Fibroblast of the aortic adventitia (primary cell): ENCODE measurements at regions not wholly inside any gene's neighbourhood (a gene's known extent, or its start where the extent isn't known, plus 50 kb on each side); places are given as distances from the start of the nearest gene placed in this dataset.
A peak's percentile ranks its signal among the peaks of the same experiment; 100 is the strongest.

Source experiments
- DNase-seq: peaks from one replicate; pipeline ENCODE4 v3.0.0-alpha.2; 2010; ENCODE audit warnings: low read depth
- H3K4me3 ChIP-seq: 2 replicates; pipeline ENCODE4 v1.5.1; 2011; ENCODE audit warnings: low read depth, mild to moderate bottlenecking, control low read depth, low read length, moderate library complexity
- TF ChIP-seq, protein P1 (sequence below): IDR thresholded peaks from 2 replicates; pipeline ENCODE4 v1.5.1; 2011; ENCODE audit warnings: mild to moderate bottlenecking, low read length, control low read depth, inconsistent platforms; ENCODE audit not compliant: insufficient read depth

DNA sequence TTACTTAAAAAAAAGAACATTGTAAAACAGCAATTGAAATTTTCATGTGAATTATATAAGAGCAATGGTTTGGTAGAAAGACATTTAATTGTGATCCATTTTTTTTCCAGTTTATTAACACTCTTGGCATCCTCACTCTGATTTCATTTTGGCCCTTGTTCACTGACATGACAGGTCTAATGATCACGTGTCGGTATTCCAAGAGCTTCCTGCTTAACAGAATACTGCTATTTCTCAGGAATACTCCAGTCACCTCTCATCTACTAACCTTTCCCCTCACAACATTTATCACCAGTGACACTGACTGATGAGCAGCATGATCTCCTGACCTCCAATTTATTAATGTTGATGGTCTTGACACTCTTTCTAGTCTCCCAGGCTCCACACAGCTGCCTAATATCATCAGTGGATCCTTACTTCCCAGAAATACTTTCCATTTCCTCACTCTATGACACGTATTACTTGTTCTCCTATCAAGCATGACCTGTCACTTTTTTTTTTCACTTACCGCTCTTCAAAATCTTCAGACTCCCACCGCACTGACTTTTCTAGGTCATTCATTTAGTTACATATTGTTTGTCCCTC lies 847.8 kb upstream of the SLIT2 start:
- TF ChIP-seq, protein P1, sequence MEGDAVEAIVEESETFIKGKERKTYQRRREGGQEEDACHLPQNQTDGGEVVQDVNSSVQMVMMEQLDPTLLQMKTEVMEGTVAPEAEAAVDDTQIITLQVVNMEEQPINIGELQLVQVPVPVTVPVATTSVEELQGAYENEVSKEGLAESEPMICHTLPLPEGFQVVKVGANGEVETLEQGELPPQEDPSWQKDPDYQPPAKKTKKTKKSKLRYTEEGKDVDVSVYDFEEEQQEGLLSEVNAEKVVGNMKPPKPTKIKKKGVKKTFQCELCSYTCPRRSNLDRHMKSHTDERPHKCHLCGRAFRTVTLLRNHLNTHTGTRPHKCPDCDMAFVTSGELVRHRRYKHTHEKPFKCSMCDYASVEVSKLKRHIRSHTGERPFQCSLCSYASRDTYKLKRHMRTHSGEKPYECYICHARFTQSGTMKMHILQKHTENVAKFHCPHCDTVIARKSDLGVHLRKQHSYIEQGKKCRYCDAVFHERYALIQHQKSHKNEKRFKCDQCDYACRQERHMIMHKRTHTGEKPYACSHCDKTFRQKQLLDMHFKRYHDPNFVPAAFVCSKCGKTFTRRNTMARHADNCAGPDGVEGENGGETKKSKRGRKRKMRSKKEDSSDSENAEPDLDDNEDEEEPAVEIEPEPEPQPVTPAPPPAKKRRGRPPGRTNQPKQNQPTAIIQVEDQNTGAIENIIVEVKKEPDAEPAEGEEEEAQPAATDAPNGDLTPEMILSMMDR = no peak
- no peak for DNase-seq
- H3K4me3 ChIP-seq = no peak overlapping the region

DNA sequence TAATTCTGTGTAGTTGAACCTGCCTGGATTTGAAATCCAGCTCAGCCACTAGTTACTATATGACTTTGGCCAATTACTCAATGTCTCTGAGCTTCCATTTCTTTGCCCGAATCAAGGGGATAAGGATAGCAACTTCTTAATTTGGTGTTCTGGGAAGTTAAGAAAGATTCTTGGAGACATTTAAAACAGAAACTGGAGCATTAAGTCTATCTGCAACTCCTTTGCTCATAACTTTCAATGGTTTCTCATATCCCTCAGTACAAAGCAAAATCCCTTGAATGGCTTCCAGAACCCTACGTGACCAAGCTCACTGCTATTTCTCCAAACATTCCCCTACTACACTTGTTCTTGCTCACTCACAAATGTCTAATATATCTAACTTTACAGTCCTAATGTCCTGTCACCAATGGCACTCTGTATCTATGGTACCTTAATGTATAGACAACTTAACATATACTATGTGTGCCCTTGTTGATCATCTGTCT lies 849.1 kb upstream of the SLIT2 start:
- DNase-seq = peak; percentile 68
- TF ChIP-seq, protein P1 = no peak
- H3K4me3 ChIP-seq = no peak overlapping the region

DNA sequence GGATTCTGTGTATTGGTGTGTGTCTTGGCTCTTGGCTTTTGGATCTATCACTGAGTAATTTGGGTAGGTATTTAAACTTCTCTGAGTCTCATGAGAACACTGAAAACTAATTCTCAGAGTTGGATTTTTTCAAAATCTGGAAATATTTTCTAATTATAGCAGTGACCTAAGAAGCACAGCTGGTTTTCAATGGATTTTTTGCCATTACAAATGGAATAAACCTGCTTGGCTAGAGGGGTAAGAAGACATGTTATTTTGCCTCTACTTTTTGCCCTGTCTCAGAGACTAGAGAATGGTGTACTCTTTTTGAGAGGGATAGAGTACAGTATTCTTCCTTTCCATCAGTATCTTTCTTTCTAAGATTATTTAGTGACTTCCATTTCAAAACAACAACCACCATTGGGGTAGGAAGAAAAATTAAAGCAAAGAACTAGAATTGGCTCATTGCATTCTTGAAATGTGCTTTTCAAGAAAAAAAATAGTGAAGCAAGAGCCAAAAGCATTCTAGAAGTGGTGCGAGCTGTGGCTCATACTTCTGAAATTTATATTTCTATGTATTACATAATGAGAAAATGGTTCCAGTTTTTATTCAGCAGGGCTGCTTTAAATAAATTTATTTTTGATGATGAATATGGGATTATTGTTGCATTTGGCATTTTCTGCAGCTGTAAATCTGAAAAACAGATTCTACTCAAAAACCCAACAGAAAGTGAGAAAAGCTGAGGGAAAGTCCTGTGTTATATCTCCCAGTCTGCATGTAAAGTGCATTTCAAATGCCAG lies 850.2 kb upstream of the SLIT2 start:
- H3K4me3 ChIP-seq = no peak overlapping the region
- DNase-seq = no peak
- TF ChIP-seq, protein P1 = no peak

DNA sequence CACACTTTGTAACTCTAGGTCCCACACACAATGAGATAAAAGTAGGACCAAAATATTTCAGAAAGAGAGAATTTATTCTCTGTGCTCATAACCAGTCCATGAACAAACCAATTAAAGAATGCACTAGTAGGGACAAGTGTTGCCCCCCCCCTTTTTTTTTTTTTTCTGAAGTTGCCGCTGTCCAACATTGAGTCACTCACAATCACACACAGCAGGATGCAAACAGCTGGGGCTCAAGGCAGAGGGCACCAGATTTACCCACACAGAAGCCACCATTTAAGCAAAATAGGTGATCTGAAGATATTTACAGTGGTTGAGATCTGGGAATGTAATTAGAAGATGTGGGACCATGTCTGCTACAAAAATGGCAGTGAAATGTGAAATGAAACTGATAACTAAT lies 850.9 kb upstream of the SLIT2 start:
- no peak overlapping the region for H3K4me3 ChIP-seq
- DNase-seq = no peak
- TF ChIP-seq, protein P1 = no peak

DNA sequence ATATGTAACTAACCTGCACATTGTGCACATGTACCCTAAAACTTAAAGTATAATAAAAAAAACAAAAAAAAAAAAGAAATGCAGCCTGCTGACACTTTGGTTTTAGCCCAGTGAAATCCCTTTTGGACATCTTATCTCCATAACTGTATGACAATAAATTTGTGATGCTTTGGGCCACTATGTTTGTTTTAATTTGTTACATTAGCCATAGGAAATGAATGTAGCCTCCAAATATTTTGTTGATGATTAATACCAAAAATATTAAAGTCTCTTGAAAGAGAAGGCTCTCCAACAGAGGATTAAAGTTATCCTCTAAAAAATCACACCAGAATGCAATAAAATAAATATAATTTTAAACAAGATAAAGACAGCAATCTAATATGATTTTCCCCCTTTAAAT lies 852.7 kb upstream of the SLIT2 start:
- peak; percentile 32 for DNase-seq
- H3K4me3 ChIP-seq = no peak overlapping the region
- TF ChIP-seq, protein P1 = no peak

DNA sequence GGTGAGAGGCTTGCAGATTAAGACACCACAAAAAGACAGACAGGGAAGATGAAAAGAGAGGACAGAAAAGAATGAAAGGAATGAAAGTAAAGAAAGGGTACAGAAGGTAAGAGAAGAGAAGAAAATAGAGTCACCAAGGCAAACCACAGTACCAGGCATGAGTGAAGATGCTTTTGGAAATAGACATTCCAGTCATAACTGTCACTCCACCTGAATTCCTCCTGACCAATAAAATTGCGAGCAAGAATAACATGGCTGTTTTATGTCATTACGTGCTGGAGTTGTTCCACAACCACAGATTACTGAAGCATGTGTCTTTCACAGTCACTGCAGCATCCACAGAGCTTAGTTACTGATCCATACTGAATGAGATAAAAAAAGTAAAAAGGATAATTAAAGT lies 864.9 kb upstream of the SLIT2 start:
- H3K4me3 ChIP-seq = no peak overlapping the region
- TF ChIP-seq, protein P1 = no peak
- DNase-seq = no peak
